AG04449 (cell line): ENCODE measurements at regions not wholly inside any gene's neighbourhood (a gene's known extent, or its start where the extent isn't known, plus 50 kb on each side); places are given as distances from the start of the nearest gene placed in this dataset.
"Not testable (repeated sequence)": the region's sequence is repeated elsewhere in the genome, so short reads cannot be mapped to it uniquely, and the experiment has no call there.

Source experiments
- CTCF ChIA-PET: fragments of 350-600 bp; formaldehyde crosslinking; extraction: SDS; loops from one replicate; lab custom pipeline; 2021; ENCODE audit warnings: antibody characterized with exemption; lab: Yijun Ruan, JAX
- POLR2A ChIA-PET: fragments of 400-600, 350-600 bp; formaldehyde crosslinking; extraction: SDS; loops from one replicate; lab custom pipeline; 2020; ENCODE audit warnings: antibody characterized with exemption, inconsistent platforms; lab: Yijun Ruan, JAX
- DNase-seq: peaks from one replicate; pipeline ENCODE4 v3.0.0-alpha.2; 2010; ENCODE audit warnings: low read depth, low spot score
- H3K4me3 ChIP-seq: 2 replicates; pipeline ENCODE4 v1.5.1; 2011; ENCODE audit warnings: low read depth, mild to moderate bottlenecking, control low read depth, low read length
- CTCF ChIP-seq: IDR thresholded peaks from one replicate; pipeline ENCODE4 v1.5.1; 2011; ENCODE audit warnings: mild to moderate bottlenecking, moderate library complexity, low read length, control low read depth, inconsistent platforms; ENCODE audit not compliant: insufficient read depth; ENCODE audit errors: missing control alignments

GRCh38 chr12:67482751-67483661, 165.5 kb upstream of the DYRK2 start:
- ChIA-PET POLR2A (no interaction called here), CTCF (interaction anchor here (1.0 kb wide), 1 partner anchor 128 kb away, joined by 3 read pairs; no protein-coding TSS in a partner anchor)
- no peak for TF ChIP-seq CTCF
- DNase-seq, result peak; percentile 47
- no peak overlapping the region for H3K4me3 ChIP-seq

- DNase-seq, result no peak
- TF ChIP-seq CTCF, result no peak
- ChIA-PET POLR2A (no interaction called here), CTCF (interaction anchor here (1.0 kb wide), 1 partner anchor 129 kb away, joined by 3 read pairs; no protein-coding TSS in a partner anchor)
- H3K4me3 ChIP-seq, result no peak overlapping the region
Measured at GRCh38 chr12:67483871-67484554, 164.5 kb upstream of the DYRK2 start.

- TF ChIP-seq CTCF, result no peak
- ChIA-PET POLR2A (no interaction called here), CTCF (no interaction called here)
- H3K4me3 ChIP-seq, result no peak overlapping the region
- no peak for DNase-seq
Measured at GRCh38 chr12:67484791-67485480, 163.6 kb upstream of the DYRK2 start.

- DNase-seq, result no peak
- H3K4me3 ChIP-seq, result no peak overlapping the region
- ChIA-PET POLR2A (no interaction called here), CTCF (no interaction called here)
- no peak for TF ChIP-seq CTCF
Measured at GRCh38 chr12:67486671-67487070, 161.9 kb upstream of the DYRK2 start.

GRCh38 chr12:67488349-67488748, 160.2 kb upstream of the DYRK2 start:
- H3K4me3 ChIP-seq, CTCF ChIA-PET, DNase-seq, POLR2A ChIA-PET: not testable (repeated sequence)

GRCh38 chr12:67489007-67489406, 159.5 kb upstream of the DYRK2 start:
- no peak for DNase-seq
- no peak for TF ChIP-seq CTCF
- POLR2A ChIA-PET, result no interaction called here
- H3K4me3 ChIP-seq, result no peak overlapping the region
- CTCF ChIA-PET, result no interaction called here
